Testis (tissue), 2 donors: ENCODE measurements at regions not wholly inside any gene's neighbourhood (a gene's known extent, or its start where the extent isn't known, plus 50 kb on each side); places are given as distances from the start of the nearest gene placed in this dataset.
A peak's percentile ranks its signal among the peaks of the same experiment; 100 is the strongest.

Experiments
- DNase-seq: peaks from one replicate; pipeline ENCODE4 v3.0.0-alpha.2; 2019
- H3K27ac ChIP-seq, 2 donors: fragments of 200-600 bp; sonication (generic); one replicate each; pipeline ENCODE4 v1.5.1; 2019
- H3K27me3 ChIP-seq: fragments of 200-600 bp; sonication (generic); one replicate; pipeline ENCODE4 v1.5.1; 2019
- H3K36me3 ChIP-seq: fragments of 200-600 bp; sonication (generic); one replicate; pipeline ENCODE4 v1.5.1; 2017; ENCODE audit warnings: low read depth; ENCODE audit errors: missing control alignments
- H3K4me1 ChIP-seq: fragments of 200-600 bp; sonication (generic); one replicate; pipeline ENCODE4 v1.5.1; 2019
- H3K4me3 ChIP-seq, 2 donors: fragments of 200-600 bp; sonication (generic); one replicate each; pipeline ENCODE4 v1.5.1; 2017 to 2019
- H3K9me3 ChIP-seq: fragments of 200-600 bp; sonication (generic); one replicate; pipeline ENCODE4 v1.5.1; 2017
- CTCF ChIP-seq, 3 experiments: fragments of 450-650 bp in 2 of 3; fragments of 200-600 bp in 1 of 3; sonication (generic) in 1 of 3; IDR thresholded peaks; one replicate each; pipeline ENCODE4 v1.5.1; 2016 to 2019; ENCODE audit warnings: antibody characterized with exemption in 3 of 3, mild to moderate bottlenecking in 2 of 3, moderate library complexity in 1 of 3
- POLR2A ChIP-seq: fragments of 450-650 bp; IDR thresholded peaks from one replicate; pipeline ENCODE4 v1.6.1; 2017; ENCODE audit warnings: antibody characterized with exemption, mild to moderate bottlenecking, moderate library complexity
- WGBS, 2 donors: methylation state at CpG; one replicate each; pipeline ENCODE4 v1.1.5; 2018; 5-methylcytosine and 5-hydroxymethylcytosine counted together
- intact Hi-C: fragments of 100-400 bp; cut with DNase I; formaldehyde crosslinking; loops from one replicate; pipeline ENCODE4 v1.15.1; 2023; ENCODE audit warnings: low total_unique reads

- no peaks in the 10 kb centered on the region for H3K27me3 ChIP-seq
- TF ChIP-seq CTCF (IDR thresholded peaks at IDR 0.05) = no peak
- TF ChIP-seq POLR2A = no peak
- H3K4me1 ChIP-seq = no peaks in the 10 kb centered on the region
- intact Hi-C loops = no loop called here
- H3K36me3 ChIP-seq = no peaks in the 10 kb centered on the region
- no peak overlapping the region for H3K27ac ChIP-seq
- peak overlapping the region in 1 of 2 donors; percentile 7 for H3K4me3 ChIP-seq
- no peaks in the 10 kb centered on the region for H3K9me3 ChIP-seq
- WGBS, 2 donors = 37 to 57% methylated on average over 8 of the region's 8 CpGs
- no peak for DNase-seq
Measured at GRCh38 chr1:29990304-29990703, 733.1 kb downstream of the MATN1 start.

- no peaks in the 10 kb centered on the region for H3K9me3 ChIP-seq
- TF ChIP-seq CTCF (IDR thresholded peaks at IDR 0.05) (no peak), POLR2A (no peak)
- H3K4me1 ChIP-seq = no peaks in the 10 kb centered on the region
- no peak overlapping the region for H3K27ac ChIP-seq
- WGBS, 2 donors = 50 to 51% methylated on average over 2 of the region's 2 CpGs
- intact Hi-C loops = no loop called here
- DNase-seq = peak; percentile 19
- no peaks in the 10 kb centered on the region for H3K27me3 ChIP-seq
- no peak overlapping the region for H3K4me3 ChIP-seq
- H3K36me3 ChIP-seq = no peaks in the 10 kb centered on the region
Measured at GRCh38 chr1:29986986-29987385, 736.4 kb downstream of the MATN1 start.

GRCh38 chr1:29985606-29985945, 737.8 kb downstream of the MATN1 start:
- TF ChIP-seq POLR2A (no peak), CTCF (IDR thresholded peaks at IDR 0.05) (no peak)
- intact Hi-C loops = no loop called here
- WGBS, 2 donors = 72 to 74% methylated on average over 5 of the region's 5 CpGs
- Histone ChIP-seq H3K4me3 (no peak overlapping the region), H3K4me1 (no peaks in the 10 kb centered on the region), H3K9me3 (no peaks in the 10 kb centered on the region), H3K27ac (no peak overlapping the region), H3K36me3 (no peaks in the 10 kb centered on the region), H3K27me3 (no peaks in the 10 kb centered on the region)
- DNase-seq = no peak

GRCh38 chr1:29984862-29985605, 738.4 kb downstream of the MATN1 start:
- no peak for DNase-seq
- no peak overlapping the region for H3K27ac ChIP-seq
- no peaks in the 10 kb centered on the region for H3K4me1 ChIP-seq
- TF ChIP-seq POLR2A = no peak
- no peak for TF ChIP-seq CTCF (IDR thresholded peaks at IDR 0.05)
- intact Hi-C loops = no loop called here
- WGBS, 2 donors = 61 to 68% methylated on average over 7 of the region's 7 CpGs
- H3K27me3 ChIP-seq = no peaks in the 10 kb centered on the region
- H3K4me3 ChIP-seq = no peak overlapping the region
- no peaks in the 10 kb centered on the region for H3K36me3 ChIP-seq
- H3K9me3 ChIP-seq = no peaks in the 10 kb centered on the region

GRCh38 chr1:29984166-29984861, 739.1 kb downstream of the MATN1 start:
- H3K36me3 ChIP-seq = no peaks in the 10 kb centered on the region
- 36 to 46% methylated on average over 11 of the region's 11 CpGs for WGBS, 2 donors
- no peak overlapping the region for H3K27ac ChIP-seq
- DNase-seq = no peak
- intact Hi-C loops = no loop called here
- TF ChIP-seq POLR2A = no peak
- TF ChIP-seq CTCF (IDR thresholded peaks at IDR 0.05) = no peak
- H3K4me1 ChIP-seq = no peaks in the 10 kb centered on the region
- H3K27me3 ChIP-seq = no peaks in the 10 kb centered on the region
- no peaks in the 10 kb centered on the region for H3K9me3 ChIP-seq
- no peak overlapping the region for H3K4me3 ChIP-seq
